Neural progenitor cell (in vitro differentiated cells): ENCODE measurements at regions not wholly inside any gene's neighbourhood (a gene's known extent, or its start where the extent isn't known, plus 50 kb on each side); places are given as distances from the start of the nearest gene placed in this dataset.

Source experiments
- CTCF ChIP-seq: fragments of 200-600 bp; sonication (generic); IDR thresholded peaks from 2 replicates; pipeline ENCODE4 v1.5.1; 2017; ENCODE audit warnings: antibody characterized with exemption, mild to moderate bottlenecking
- EZH2 ChIP-seq: fragments of 200-600 bp; sonication (generic); IDR thresholded peaks from 2 replicates; pipeline ENCODE4 v1.6.1; 2017; ENCODE audit warnings: antibody characterized with exemption, mild to moderate bottlenecking, moderate library complexity

GRCh38 chr11:42021911-42022310 lies 562.5 kb upstream of the LRRC4C start:
- no peak for TF ChIP-seq EZH2
- TF ChIP-seq CTCF: no peak
